Hepatocyte (in vitro differentiated cells): ENCODE measurements at regions not wholly inside any gene's neighbourhood (a gene's known extent, or its start where the extent isn't known, plus 50 kb on each side); places are given as distances from the start of the nearest gene placed in this dataset.
A peak's percentile ranks its signal among the peaks of the same experiment; 100 is the strongest.

Experiments
- DNase-seq: peaks from one replicate; pipeline ENCODE4 v3.0.0-alpha.2; 2016; ENCODE audit warnings: low spot score
- H2AFZ ChIP-seq: fragments of 200-600 bp; sonication (generic); 2 replicates; pipeline ENCODE4 v1.6.0; 2016; ENCODE audit warnings: antibody characterized with exemption, mild to moderate bottlenecking
- H3K27ac ChIP-seq: fragments of 200-600 bp; sonication (generic); 2 replicates; pipeline ENCODE4 v1.5.1; 2016; ENCODE audit warnings: mild to moderate bottlenecking
- H3K27me3 ChIP-seq: fragments of 200-600 bp; sonication (generic); 2 replicates; pipeline ENCODE4 v1.6.1; 2016
- H3K36me3 ChIP-seq: fragments of 200-600 bp; sonication (generic); replicated peaks from 2 replicates; pipeline ENCODE4 v1.5.1; 2016; ENCODE audit warnings: low read depth; ENCODE audit not compliant: insufficient read depth
- H3K4me1 ChIP-seq: fragments of 200-600 bp; sonication (generic); 2 replicates; pipeline ENCODE4 v1.5.1; 2016; ENCODE audit warnings: mild to moderate bottlenecking, moderate library complexity; ENCODE audit not compliant: insufficient read depth
- H3K4me2 ChIP-seq: fragments of 200-600 bp; sonication (generic); 2 replicates; pipeline ENCODE4 v1.6.0; 2016
- H3K4me3 ChIP-seq: fragments of 200-600 bp; sonication (generic); 2 replicates; pipeline ENCODE4 v1.5.1; 2016; ENCODE audit warnings: mild to moderate bottlenecking
- H3K79me2 ChIP-seq: fragments of 200-600 bp; sonication (generic); 2 replicates; pipeline ENCODE4 v1.6.0; 2017; ENCODE audit warnings: mild to moderate bottlenecking
- H3K9me2 ChIP-seq: fragments of 200-600 bp; sonication (generic); replicated peaks from 2 replicates; pipeline ENCODE4 v1.6.0; 2017; ENCODE audit warnings: mild to moderate bottlenecking; ENCODE audit not compliant: insufficient read depth
- H3K9me3 ChIP-seq: fragments of 200-600 bp; sonication (generic); 2 replicates; pipeline ENCODE4 v1.5.1; 2016; ENCODE audit warnings: low read depth, mild to moderate bottlenecking
- H4K20me1 ChIP-seq: fragments of 200-600 bp; sonication (generic); 2 replicates; pipeline ENCODE4 v1.6.0; 2016; ENCODE audit warnings: mild to moderate bottlenecking; ENCODE audit not compliant: insufficient read depth, poor library complexity, severe bottlenecking
- CTCF ChIP-seq: fragments of 200-600 bp; sonication (generic); IDR thresholded peaks from 2 replicates; pipeline ENCODE4 v1.5.1; 2016; ENCODE audit warnings: antibody characterized with exemption, mild to moderate bottlenecking; ENCODE audit not compliant: poor library complexity
- EZH2 ChIP-seq: fragments of 200-600 bp; sonication (generic); IDR thresholded peaks from 2 replicates; pipeline ENCODE4 v1.6.1; 2016; ENCODE audit warnings: antibody characterized with exemption, mild to moderate bottlenecking, borderline replicate concordance
- EZH2phosphoT487 ChIP-seq: fragments of 200-600 bp; sonication (generic); IDR thresholded peaks from one replicate; pipeline ENCODE4 v1.6.1; 2018; ENCODE audit warnings: antibody characterized with exemption, mild to moderate bottlenecking, low read depth, moderate library complexity; ENCODE audit not compliant: unreplicated experiment, severe bottlenecking
- WGBS: methylation state at CpG from one replicate; pipeline ENCODE4 v1.1.6; 2016; ENCODE audit warnings: low lambda C conversion rate; ENCODE audit errors: missing lambda C conversion rate; 5-methylcytosine and 5-hydroxymethylcytosine counted together

- no peaks in the 10 kb centered on the region for H3K36me3 ChIP-seq
- H2AFZ ChIP-seq: no peak overlapping the region
- no peak overlapping the region for H3K27ac ChIP-seq
- peaks cover 6% of the 10 kb centered on the region for H3K4me1 ChIP-seq
- WGBS: 78% methylated on average over 8 of the region's 8 CpGs
- H3K4me3 ChIP-seq: no peak overlapping the region
- no peaks in the 10 kb centered on the region for H3K9me3 ChIP-seq
- no peak for DNase-seq
- TF ChIP-seq EZH2: no peak
- no peak for TF ChIP-seq CTCF
- TF ChIP-seq EZH2phosphoT487: no peak
- no peaks in the 10 kb centered on the region for H3K9me2 ChIP-seq
- no peaks in the 10 kb centered on the region for H4K20me1 ChIP-seq
- H3K79me2 ChIP-seq: no peaks in the 10 kb centered on the region
- H3K27me3 ChIP-seq: no peaks in the 10 kb centered on the region
- H3K4me2 ChIP-seq: no peak overlapping the region
Measured at GRCh38 chr5:125713109-125713805, 710.0 kb upstream of the GRAMD2B start.

GRCh38 chr5:125715216-125715615 is 708.0 kb upstream of the GRAMD2B start:
- Histone ChIP-seq H3K4me1 (peaks cover 15% of the 10 kb centered on the region), H3K27ac (no peak overlapping the region), H3K27me3 (no peaks in the 10 kb centered on the region), H3K4me3 (no peak overlapping the region), H3K79me2 (no peaks in the 10 kb centered on the region), H3K4me2 (no peak overlapping the region), H2AFZ (no peak overlapping the region), H3K36me3 (no peaks in the 10 kb centered on the region), H3K9me3 (no peaks in the 10 kb centered on the region), H3K9me2 (no peaks in the 10 kb centered on the region), H4K20me1 (no peaks in the 10 kb centered on the region)
- 90% methylated on average over 2 of the region's 2 CpGs for WGBS
- no peak for DNase-seq
- TF ChIP-seq EZH2phosphoT487 (no peak), EZH2 (no peak), CTCF (no peak)

GRCh38 chr5:125717209-125717608 is 706.0 kb upstream of the GRAMD2B start:
- H3K4me1 ChIP-seq: peaks cover 15% of the 10 kb centered on the region
- no peaks in the 10 kb centered on the region for H3K79me2 ChIP-seq
- peak overlapping the region; percentile 51 for H3K27ac ChIP-seq
- H2AFZ ChIP-seq: no peak overlapping the region
- H3K27me3 ChIP-seq: no peaks in the 10 kb centered on the region
- H3K9me2 ChIP-seq: no peaks in the 10 kb centered on the region
- no peaks in the 10 kb centered on the region for H3K36me3 ChIP-seq
- peak; percentile 10 for DNase-seq
- H3K4me3 ChIP-seq: no peak overlapping the region
- no peaks in the 10 kb centered on the region for H4K20me1 ChIP-seq
- peak overlapping the region; percentile 3 for H3K4me2 ChIP-seq
- TF ChIP-seq EZH2phosphoT487 (no peak), EZH2 (no peak), CTCF (no peak)
- no peaks in the 10 kb centered on the region for H3K9me3 ChIP-seq
